Middle frontal gyrus (tissue), 1 donor: ENCODE measurements at regions not wholly inside any gene's neighbourhood (a gene's known extent, or its start where the extent isn't known, plus 50 kb on each side); places are given as distances from the start of the nearest gene placed in this dataset.

ENCODE experiments used
- DNase-seq: peaks from one replicate; pipeline ENCODE4 v3.0.0-alpha.2; 2015; ENCODE audit warnings: low spot score; ENCODE audit errors: extremely low spot score

DNA sequence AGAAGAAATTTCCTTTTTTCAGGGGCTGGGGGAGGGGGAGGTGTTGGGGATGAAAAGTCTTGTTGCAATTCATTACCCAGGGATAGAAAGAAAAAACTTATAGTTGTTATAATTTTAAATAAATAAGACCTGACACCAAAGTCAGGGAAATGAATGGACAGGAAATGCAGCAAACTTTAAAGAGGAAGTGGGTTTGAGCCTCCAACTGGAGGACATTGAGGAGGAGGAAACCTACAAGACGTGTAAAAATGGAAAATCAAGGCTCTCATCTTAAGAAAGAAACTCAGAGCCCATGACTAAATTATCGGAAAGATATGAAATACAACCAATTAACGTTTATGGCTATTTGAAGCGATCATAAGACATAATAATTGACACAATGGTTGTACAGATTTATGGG lies 54.4 kb downstream of the NIBAN1 start:
- no peak for DNase-seq

DNA sequence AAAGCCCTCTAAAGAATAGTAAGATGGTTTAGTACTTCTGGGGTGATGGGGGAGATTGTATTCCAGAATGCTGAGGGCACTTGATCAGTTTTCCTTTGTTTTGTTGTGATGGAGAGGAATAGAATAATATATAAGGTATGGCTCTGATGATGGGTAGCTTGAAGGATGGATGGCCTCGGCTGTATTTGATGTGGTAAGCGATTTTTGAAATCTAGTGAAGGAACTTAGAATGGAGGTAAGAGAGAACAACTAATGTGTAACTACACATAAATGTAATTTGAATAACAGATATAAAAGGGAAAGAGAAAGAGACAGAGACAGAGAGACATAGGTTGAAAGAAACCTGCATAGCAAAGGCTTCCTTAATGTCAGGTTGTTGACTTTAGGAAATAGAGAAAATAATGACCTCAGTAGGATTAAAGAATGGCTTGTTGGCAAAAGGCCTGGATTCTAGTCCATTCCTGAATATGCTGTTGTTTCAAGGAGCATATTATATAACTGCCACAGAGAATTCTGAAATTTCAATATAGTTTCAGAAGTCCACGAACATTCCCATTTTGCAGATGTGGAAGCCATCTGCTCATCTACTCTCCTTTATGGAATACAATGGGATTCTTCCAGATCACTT lies 58.7 kb downstream of the NIBAN1 start:
- no peak for DNase-seq

DNA sequence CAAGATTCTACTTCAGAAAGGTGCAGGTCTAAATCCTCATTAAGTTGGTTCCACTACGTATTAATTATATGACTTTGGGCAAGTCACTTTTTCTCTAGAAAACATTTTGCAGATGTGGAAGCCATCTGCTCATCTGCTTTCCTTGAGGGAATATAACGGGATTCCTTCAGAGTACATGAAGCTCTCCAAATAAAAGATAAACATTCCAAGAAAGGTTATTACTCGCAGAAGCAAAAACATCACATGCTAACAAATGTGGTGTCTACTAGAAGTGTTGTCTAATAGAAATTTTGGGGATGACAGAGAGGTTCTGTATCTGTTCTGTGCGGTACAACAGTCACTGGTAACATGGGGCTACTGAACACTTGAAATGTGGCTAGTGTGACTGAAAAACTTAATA lies 60.2 kb downstream of the NIBAN1 start:
- DNase-seq: no peak

GRCh38 chr1:184912392-184912791 lies 61.9 kb downstream of the NIBAN1 start:
- DNase-seq: no peak

DNA sequence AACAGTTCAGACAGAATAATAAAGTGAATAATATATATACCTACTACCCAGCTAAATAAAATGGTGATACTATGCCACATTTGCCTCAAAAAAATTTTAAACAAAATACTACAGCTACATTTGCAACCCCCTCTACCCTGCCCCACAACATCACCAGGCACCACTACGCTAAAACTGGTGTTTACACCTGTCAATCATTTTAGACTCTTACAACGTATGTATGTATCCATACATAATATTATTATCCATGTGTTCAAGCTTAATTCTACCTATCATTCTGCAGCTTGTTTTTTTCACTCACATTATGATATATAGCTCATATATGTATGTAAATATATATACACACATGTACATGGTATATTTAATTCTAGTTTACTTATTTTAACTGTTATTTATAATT lies 62.5 kb downstream of the NIBAN1 start:
- no peak for DNase-seq

DNA sequence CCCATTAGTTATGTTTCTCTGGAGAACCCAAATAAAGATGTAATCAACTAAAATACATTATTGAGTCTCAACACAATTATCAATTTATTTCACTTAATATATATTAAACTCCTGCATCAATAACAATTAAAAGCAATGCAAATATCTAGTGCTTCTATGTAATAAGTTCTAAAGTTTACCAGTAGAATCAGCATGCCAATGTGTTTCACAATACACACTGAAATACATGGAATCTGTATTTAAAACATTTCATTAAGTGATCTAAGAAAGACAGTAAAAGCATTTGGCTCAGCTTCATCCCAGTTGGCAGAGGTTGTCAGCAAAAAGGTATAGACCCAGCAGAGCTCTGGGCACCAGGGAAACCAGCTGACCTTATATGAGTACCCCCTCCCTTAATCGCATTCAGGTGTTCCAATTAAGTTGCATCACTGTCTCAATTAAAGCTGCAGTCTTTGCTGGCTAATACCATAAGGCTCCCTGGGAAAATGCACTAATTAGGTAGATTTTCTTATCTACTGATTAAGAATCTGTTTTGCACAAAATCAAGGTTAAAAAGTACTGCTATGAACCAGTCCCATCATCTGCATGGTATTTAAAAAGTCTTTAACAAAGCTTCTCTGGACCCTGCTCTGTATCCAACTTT lies 63.1 kb downstream of the NIBAN1 start:
- no peak for DNase-seq

GRCh38 chr1:184910691-184911091 lies 63.6 kb downstream of the NIBAN1 start:
- DNase-seq: no peak

DNA sequence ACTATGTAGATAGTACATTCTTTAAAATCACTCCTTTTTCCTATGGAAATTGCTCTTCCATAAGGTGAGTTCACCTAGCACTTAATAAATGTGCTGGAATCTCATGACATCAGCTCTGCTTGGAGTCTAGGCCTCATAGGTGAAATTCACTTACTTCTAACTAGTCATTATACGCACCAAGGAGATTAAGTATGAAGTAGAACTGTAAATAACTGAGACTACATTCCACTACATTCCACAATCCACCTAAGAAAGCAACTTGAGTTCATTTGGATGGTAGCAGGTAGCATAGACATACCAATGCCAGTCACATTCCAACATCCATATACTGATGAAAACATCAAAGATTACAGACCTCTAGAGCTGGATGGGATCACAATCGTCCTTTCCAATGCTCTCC lies 64.3 kb downstream of the NIBAN1 start:
- no peak for DNase-seq

DNA sequence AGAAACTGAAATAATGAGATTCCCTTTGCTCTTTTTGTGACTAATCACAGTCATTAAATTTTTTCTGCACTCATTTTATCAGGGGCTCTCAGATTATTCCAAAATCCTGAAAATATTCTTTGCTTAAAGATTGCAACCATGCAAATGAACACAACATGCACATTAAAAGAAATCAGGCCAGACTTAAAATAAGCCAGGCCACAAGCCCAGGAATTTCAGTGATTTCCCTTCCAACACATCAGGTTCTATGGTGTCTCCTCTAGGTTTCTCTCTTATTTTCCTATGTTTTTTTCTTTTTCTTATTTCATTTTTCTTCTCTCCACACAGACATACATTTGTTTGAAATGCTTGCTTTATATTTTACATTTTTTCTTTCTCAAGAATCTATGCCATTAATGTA lies 65.3 kb downstream of the NIBAN1 start:
- DNase-seq: no peak

DNA sequence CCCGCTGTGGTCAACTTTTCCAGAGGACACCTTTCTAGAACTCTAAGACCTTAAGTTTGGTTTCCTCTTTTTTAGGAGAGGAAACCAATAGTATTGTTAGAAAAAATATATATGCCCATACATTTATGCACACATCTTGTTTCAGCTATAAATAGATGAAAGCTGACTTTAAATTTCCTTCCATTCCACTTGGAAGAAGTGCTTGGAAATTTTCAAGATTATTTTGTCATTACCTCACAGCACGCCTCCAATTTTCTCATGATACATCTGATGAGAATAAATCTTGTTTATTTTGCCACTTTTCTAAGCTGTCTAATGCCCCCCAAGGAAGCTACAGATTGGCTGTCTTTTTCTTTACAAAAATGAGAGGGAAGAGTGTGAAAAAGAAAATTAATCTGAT lies 65.8 kb downstream of the NIBAN1 start:
- no peak for DNase-seq

- no peak for DNase-seq
Observed at GRCh38 chr1:184907500-184907899, 66.8 kb downstream of the NIBAN1 start.

GRCh38 chr1:184906761-184907160 lies 67.5 kb downstream of the NIBAN1 start:
- no peak for DNase-seq

DNA sequence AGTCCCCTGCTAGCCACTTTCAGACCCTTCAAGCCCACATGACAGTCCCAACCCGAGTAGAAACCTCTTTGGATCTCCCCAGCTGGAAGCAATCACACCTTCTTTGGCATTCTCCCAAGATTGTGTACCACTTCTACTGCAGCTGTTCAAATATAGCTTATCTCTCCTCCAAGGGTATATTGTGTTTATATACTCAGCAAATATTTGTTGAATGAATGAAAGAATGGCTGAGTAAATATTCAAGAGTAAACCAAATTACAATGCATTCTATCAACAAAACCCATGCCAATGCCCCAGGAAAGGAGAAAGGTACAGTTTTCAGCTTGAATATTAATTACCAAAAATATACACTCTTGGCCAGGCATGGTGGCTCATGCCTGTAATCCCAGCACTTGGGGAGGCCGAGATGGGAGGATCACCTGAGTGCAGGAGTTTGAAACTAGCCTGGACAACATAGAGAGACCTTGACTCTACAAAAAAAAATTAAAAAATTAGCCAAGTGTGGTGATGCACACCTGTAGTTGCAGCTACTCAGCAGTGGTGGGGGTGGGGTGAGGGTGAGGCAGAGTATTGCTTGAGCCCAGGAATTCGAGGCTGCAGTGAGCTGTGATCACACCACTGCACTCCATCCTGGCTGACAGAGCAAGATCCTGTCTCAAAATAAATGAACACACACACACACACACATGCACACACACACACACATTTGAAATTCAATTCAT lies 68.5 kb downstream of the NIBAN1 start:
- no peak for DNase-seq

DNA sequence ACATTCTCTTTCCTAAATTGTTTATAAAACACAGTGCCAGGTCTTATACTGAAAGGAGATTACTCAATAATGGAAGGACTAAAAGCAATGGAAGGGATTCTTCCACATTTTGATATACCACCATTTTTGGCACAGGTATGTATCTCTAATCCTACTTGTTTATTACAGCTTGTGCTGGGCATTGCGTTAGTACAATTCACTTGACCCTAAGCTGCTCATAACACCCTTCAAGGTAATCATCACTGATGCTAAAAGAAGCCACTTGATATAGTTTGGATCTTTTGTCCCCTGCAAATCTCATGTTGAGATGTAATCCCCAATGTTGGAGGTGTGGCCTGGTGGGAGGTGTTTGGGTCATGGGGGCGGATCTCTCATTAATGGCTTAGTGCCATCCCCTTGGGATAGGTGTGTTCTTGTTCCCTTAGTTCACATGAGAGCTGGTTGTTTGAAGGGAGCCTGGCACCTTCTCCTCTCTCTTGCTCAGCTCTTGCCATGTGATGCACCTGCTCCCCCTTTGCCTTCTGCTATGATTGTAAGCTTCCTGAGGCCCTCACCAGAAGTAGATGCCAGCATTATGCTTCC lies 71.1 kb downstream of the NIBAN1 start:
- no peak for DNase-seq

DNA sequence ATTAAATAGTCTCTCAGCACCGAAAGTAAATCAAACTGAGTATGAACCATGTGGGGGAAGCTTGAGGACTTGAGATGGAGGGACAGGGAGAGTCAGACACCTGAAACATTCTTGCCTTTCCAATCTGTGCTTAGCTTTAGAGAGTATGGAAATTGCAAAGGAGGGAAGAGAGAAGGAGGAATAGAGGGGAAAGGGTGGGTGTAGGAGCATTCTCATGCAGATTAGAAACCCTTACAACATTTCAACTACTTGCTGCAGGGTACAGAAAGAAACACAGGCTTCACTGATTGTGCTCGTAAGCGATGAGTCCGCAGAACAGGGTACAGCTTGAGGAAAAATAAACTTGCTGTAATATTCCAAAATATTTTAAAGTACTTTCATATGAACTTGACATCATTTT lies 73.8 kb downstream of the NIBAN1 start:
- no peak for DNase-seq

- no peak for DNase-seq
Observed at GRCh38 chr1:184896000-184896399, 78.3 kb downstream of the NIBAN1 start.

GRCh38 chr1:184895086-184895485 lies 79.2 kb downstream of the NIBAN1 start:
- no peak for DNase-seq

DNA sequence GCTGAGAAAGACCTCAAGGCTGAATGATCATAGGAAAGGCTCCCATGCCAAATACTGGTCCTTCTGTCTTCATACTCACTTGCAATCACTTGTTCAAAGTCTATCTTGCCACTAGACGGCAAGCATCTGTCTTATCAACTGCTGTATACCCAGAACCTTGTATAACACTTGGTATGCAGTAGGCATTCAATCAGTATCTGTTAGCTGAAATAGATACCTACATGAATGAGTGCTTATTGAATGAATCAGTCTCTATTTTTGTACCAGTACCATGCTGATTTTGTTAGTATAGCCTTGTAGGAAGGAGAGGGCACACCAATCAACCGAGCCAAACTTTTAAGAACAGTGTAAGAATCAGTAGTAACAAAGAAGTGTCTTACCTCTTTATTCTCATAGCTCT lies 80.6 kb downstream of the NIBAN1 start:
- no peak for DNase-seq

- DNase-seq: no peak
Observed at GRCh38 chr1:184892116-184892515, 82.2 kb downstream of the NIBAN1 start.

GRCh38 chr1:184891440-184891839 lies 82.9 kb downstream of the NIBAN1 start:
- DNase-seq: no peak

- no peak for DNase-seq
Observed at GRCh38 chr1:184890539-184890973, 83.8 kb downstream of the NIBAN1 start.

GRCh38 chr1:184889902-184890301 lies 84.4 kb downstream of the NIBAN1 start:
- no peak for DNase-seq
